Naive thymus-derived CD4-positive, alpha-beta T cell (primary cell): ENCODE measurements at regions not wholly inside any gene's neighbourhood (a gene's known extent, or its start where the extent isn't known, plus 50 kb on each side); places are given as distances from the start of the nearest gene placed in this dataset.
"Not testable (repeated sequence)": the region's sequence is repeated elsewhere in the genome, so short reads cannot be mapped to it uniquely, and the experiment has no call there.

ENCODE experiments used
- ATAC-seq: fragments of 150-1000 bp; cut with Tn5 transposase; 2 replicates; pipeline ENCODE4 v1.10.0; 2021; ENCODE audit warnings: mild to moderate bottlenecking, moderate library complexity
- CTCF ChIA-PET: fragments of 350-600 bp; sonication (Branson Sonifier 250); formaldehyde crosslinking; loops from one replicate; lab custom pipeline; 2021; ENCODE audit warnings: antibody characterized with exemption; lab: Charles Lee
- POLR2A ChIA-PET: fragments of 350-600 bp; sonication (Branson Sonifier 250); formaldehyde crosslinking; loops from one replicate; lab custom pipeline; 2021; ENCODE audit warnings: antibody characterized with exemption, inconsistent platforms; lab: Charles Lee
- DNase-seq, 9 donors: peaks; one replicate each; pipeline versions ENCODE4 v3.0.0 to v3.0.0-alpha.2; 2020 to 2022; ENCODE audit warnings: mixed read lengths in 1 of 9
- H3K27ac ChIP-seq: one replicate; pipeline ENCODE4 v1.7.0; 2013; ENCODE audit warnings: mild to moderate bottlenecking, low read depth, low read length, moderate library complexity
- H3K27me3 ChIP-seq, 2 donors: one replicate each; pipeline ENCODE4 v1.7.0; 2013; ENCODE audit warnings: low read length in 2 of 2, mild to moderate bottlenecking in 2 of 2, moderate library complexity in 2 of 2; ENCODE audit not compliant: control insufficient read depth in 2 of 2, insufficient read depth in 2 of 2
- H3K36me3 ChIP-seq, 3 experiments: 1 replicate in 2 of 3; 2 replicates in 1 of 3; pipeline ENCODE4 v1.7.0; 2013; ENCODE audit warnings: low read length in 3 of 3, mild to moderate bottlenecking in 3 of 3, moderate library complexity in 1 of 3; ENCODE audit not compliant: insufficient read depth in 3 of 3, control insufficient read depth in 2 of 3
- H3K4me1 ChIP-seq, 2 donors: one replicate each; pipeline ENCODE4 v1.7.0; 2013; ENCODE audit warnings: low read length in 2 of 2, mild to moderate bottlenecking in 2 of 2, moderate library complexity in 1 of 2; ENCODE audit not compliant: control insufficient read depth in 2 of 2, insufficient read depth in 2 of 2
- H3K4me3 ChIP-seq: 2 replicates; pipeline ENCODE4 v1.7.0; 2013; ENCODE audit warnings: mild to moderate bottlenecking, low read length
- H3K9me3 ChIP-seq, 3 experiments: 1 replicate in 2 of 3; 2 replicates in 1 of 3; pipeline ENCODE4 v1.7.0; 2013; ENCODE audit warnings: low read length in 3 of 3; ENCODE audit not compliant: control insufficient read depth in 2 of 3
- H3K27ac Mint-ChIP-seq, 9 donors: one replicate each; pipeline ENCODE4 v1.8.0; 2020 to 2022; ENCODE audit warnings: mixed read lengths in 9 of 9, mild to moderate bottlenecking in 8 of 9, moderate library complexity in 5 of 9, inconsistent platforms in 2 of 9
- H3K27me3 Mint-ChIP-seq, 5 donors: one replicate each; pipeline ENCODE4 v1.8.0; 2021 to 2022; ENCODE audit warnings: mixed read lengths in 5 of 5, mild to moderate bottlenecking in 1 of 5
- H3K36me3 Mint-ChIP-seq, 5 donors: one replicate each; pipeline ENCODE4 v1.8.0; 2020 to 2022; ENCODE audit warnings: mixed read lengths in 5 of 5, mild to moderate bottlenecking in 3 of 5, inconsistent platforms in 1 of 5
- H3K4me1 Mint-ChIP-seq, 7 donors: one replicate each; pipeline ENCODE4 v1.8.0; 2020 to 2022; ENCODE audit warnings: mixed read lengths in 7 of 7, mild to moderate bottlenecking in 3 of 7, inconsistent platforms in 1 of 7
- H3K4me3 Mint-ChIP-seq, 10 donors: one replicate each; pipeline ENCODE4 v1.8.0; 2020 to 2022; ENCODE audit warnings: mild to moderate bottlenecking in 10 of 10, mixed read lengths in 10 of 10, moderate library complexity in 6 of 10, inconsistent platforms in 2 of 10
- H3K9me3 Mint-ChIP-seq, 11 donors: one replicate each; pipeline ENCODE4 v1.8.0; 2020 to 2022; ENCODE audit warnings: mixed read lengths in 11 of 11, mild to moderate bottlenecking in 4 of 11, inconsistent platforms in 1 of 11, moderate library complexity in 1 of 11
- intact Hi-C, 2 donors: fragments of 100-400 bp; cut with micrococcal nuclease; formaldehyde crosslinking; loops; one replicate each; pipeline ENCODE4 v1.15.1; 2023

DNA sequence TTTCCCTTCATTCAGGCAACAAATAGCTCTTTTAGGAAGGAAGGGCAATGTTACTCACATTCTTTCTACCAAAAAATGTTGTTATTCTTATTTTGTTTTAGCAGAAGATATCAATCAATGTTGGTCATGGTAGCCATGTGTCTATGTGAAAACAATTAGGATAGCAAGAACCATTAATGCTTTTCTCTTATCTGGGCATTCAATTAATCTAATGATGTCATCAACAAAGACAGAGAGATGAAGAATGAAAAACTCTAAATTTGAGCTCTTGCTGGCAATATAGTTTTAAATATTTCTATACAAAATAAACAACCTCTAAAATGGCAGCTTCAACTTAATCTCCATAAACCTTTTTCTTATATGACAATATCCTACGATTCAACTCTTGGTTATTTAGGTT is 353.7 kb upstream of the ANKRD30A start:
- Histone ChIP-seq H3K27me3 (no peaks in the 10 kb centered on the region), H3K27ac (no peak overlapping the region), H3K36me3 (no peaks in the 10 kb centered on the region), H3K4me1 (no peaks in the 10 kb centered on the region), H3K9me3 (no peaks in the 10 kb centered on the region), H3K4me3 (no peak overlapping the region)
- H3K27me3 Mint-ChIP-seq, result no peaks in the 10 kb centered on the region
- CTCF ChIA-PET, result no interaction called here
- H3K4me1 Mint-ChIP-seq, result no peaks in the 10 kb centered on the region
- ATAC-seq (no peak), DNase-seq (no peak)
- H3K27ac Mint-ChIP-seq, result no peak overlapping the region
- H3K4me3 Mint-ChIP-seq, result no peak overlapping the region
- POLR2A ChIA-PET, result no interaction called here
- H3K36me3 Mint-ChIP-seq, result no peaks in the 10 kb centered on the region
- peaks cover 0 to 13% (median 3%) of the 10 kb centered on the region in 11 donors for H3K9me3 Mint-ChIP-seq
- intact Hi-C loops, result no loop called here

DNA sequence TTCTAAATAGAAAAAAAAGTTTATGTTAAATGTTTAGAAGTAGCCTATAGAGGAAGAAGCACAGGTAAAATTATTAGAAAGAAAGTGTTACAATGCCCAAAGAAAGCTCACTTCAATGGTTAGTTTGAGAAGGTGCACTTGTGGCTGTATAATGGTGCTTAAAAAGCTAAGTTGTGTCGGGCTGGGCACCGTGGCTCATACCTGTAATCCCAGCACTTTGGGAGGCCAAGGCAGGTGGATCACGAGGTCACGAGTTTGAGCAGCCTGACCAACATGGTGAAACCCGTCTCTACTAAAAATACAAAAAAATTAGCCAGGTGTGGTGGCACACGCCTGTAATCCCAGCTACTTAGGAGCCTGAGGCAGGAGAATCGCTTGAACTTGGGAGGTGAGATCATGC is 355.7 kb upstream of the ANKRD30A start:
- H3K27ac Mint-ChIP-seq, H3K4me3 Mint-ChIP-seq, H3K36me3 Mint-ChIP-seq, intact Hi-C loops, H3K27me3 Mint-ChIP-seq, H3K9me3 ChIP-seq, H3K4me3 ChIP-seq, DNase-seq, ATAC-seq, H3K27ac ChIP-seq, H3K4me1 Mint-ChIP-seq, POLR2A ChIA-PET, H3K36me3 ChIP-seq, H3K27me3 ChIP-seq, CTCF ChIA-PET, H3K4me1 ChIP-seq: not testable (repeated sequence)
- H3K9me3 Mint-ChIP-seq, result peaks cover 0 to 10% (median 3%) of the 10 kb centered on the region in 11 donors

DNA sequence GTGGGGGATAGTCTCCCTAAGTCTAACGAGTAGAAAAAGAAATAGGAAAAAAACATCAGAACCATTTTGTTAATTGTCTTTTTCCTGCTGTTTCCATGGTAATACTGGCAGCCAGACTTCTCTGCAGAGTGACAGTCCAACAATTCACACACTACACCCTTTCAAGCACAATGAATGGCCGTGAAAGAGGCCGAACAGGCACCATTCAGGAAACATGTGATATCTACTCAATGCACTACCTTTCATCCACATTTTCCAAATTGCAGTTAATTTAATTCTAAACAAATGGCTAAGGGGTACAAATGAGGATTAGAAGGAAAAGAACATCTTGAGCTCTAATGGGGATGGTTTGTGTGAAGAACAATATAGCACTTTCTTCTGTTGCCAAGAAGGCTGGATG is 358.5 kb upstream of the ANKRD30A start:
- ChIA-PET CTCF (no interaction called here), POLR2A (no interaction called here)
- DNase-seq (no peak), ATAC-seq (no peak)
- Histone ChIP-seq H3K4me1 (no peaks in the 10 kb centered on the region), H3K4me3 (no peak overlapping the region), H3K27ac (no peak overlapping the region), H3K27me3 (no peaks in the 10 kb centered on the region), H3K9me3 (no peaks in the 10 kb centered on the region), H3K36me3 (no peaks in the 10 kb centered on the region)
- intact Hi-C loops, result no loop called here
- Mint-ChIP-seq H3K27ac (no peak overlapping the region), H3K4me1 (no peaks in the 10 kb centered on the region), H3K36me3 (no peaks in the 10 kb centered on the region), H3K9me3 (peaks cover 0 to 9% (median 2%) of the 10 kb centered on the region in 11 donors), H3K4me3 (no peak overlapping the region), H3K27me3 (no peaks in the 10 kb centered on the region)

DNA sequence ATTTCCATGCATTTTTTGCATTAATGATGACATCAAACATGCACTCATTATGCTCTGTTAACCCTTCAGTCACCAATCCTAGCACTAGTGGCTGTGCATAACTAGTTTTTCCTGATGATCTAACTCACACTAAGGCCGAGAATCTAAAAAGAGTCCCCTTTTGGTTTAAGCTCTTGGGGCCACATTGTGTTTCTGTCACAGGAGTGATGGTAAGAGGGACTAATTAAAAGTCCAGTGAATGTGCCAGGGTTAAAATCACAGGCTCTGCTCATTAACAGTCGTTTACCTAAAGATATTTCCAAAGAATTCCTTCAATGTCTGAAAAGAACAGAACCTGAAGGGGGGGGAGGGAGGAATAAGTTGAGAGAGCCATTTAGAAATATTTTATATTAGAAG is 359.0 kb upstream of the ANKRD30A start:
- Mint-ChIP-seq H3K27ac (no peak overlapping the region), H3K4me3 (no peak overlapping the region), H3K36me3 (no peaks in the 10 kb centered on the region), H3K27me3 (no peaks in the 10 kb centered on the region), H3K9me3 (peaks cover 0 to 5% (median 1%) of the 10 kb centered on the region in 11 donors), H3K4me1 (no peaks in the 10 kb centered on the region)
- H3K9me3 ChIP-seq, result no peaks in the 10 kb centered on the region
- intact Hi-C loops, result no loop called here
- no peaks in the 10 kb centered on the region for H3K27me3 ChIP-seq
- ChIA-PET POLR2A (no interaction called here), CTCF (no interaction called here)
- no peak for DNase-seq
- ATAC-seq, result no peak
- no peaks in the 10 kb centered on the region for H3K36me3 ChIP-seq
- no peak overlapping the region for H3K27ac ChIP-seq
- H3K4me3 ChIP-seq, result no peak overlapping the region
- no peaks in the 10 kb centered on the region for H3K4me1 ChIP-seq

DNA sequence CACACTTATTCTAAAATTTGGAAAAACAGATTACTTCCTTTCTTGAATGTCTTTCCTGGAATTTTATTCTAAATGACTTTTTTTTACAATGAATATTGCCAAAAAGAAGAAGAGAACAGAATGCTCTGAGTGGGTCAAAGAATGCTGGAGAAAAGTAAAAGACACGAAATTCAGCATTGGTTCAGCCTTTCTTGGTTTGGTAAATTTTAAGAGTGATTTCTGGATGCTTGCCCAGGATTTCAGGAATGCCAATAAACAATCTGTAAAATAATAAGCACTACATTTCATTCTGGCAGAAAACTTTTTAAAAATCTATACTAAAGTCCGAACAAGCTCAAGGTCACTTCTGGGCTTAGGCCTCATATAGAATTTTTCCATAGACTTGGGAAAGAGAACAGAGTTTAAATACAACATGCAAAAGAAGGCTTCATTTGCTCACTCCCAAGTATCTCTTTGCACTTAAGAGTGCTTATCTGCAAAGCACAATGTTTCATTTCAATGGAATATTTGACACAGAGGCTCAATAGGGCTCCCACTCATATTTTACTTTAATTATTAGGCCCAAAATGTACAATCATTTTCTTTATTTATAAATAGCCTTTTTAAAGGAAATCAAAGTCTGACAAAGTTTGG is 359.5 kb upstream of the ANKRD30A start:
- Mint-ChIP-seq H3K4me1 (no peaks in the 10 kb centered on the region), H3K27me3 (no peaks in the 10 kb centered on the region), H3K27ac (no peak overlapping the region), H3K9me3 (peaks cover 0 to 5% (median under 1%) of the 10 kb centered on the region in 11 donors), H3K4me3 (no peak overlapping the region), H3K36me3 (no peaks in the 10 kb centered on the region)
- no peak overlapping the region for H3K27ac ChIP-seq
- H3K4me3 ChIP-seq, result no peak overlapping the region
- CTCF ChIA-PET, result no interaction called here
- DNase-seq, result no peak
- H3K9me3 ChIP-seq, result no peaks in the 10 kb centered on the region
- H3K4me1 ChIP-seq, result no peaks in the 10 kb centered on the region
- ATAC-seq, result no peak
- no peaks in the 10 kb centered on the region for H3K27me3 ChIP-seq
- intact Hi-C loops, result no loop called here
- POLR2A ChIA-PET, result no interaction called here
- no peaks in the 10 kb centered on the region for H3K36me3 ChIP-seq

DNA sequence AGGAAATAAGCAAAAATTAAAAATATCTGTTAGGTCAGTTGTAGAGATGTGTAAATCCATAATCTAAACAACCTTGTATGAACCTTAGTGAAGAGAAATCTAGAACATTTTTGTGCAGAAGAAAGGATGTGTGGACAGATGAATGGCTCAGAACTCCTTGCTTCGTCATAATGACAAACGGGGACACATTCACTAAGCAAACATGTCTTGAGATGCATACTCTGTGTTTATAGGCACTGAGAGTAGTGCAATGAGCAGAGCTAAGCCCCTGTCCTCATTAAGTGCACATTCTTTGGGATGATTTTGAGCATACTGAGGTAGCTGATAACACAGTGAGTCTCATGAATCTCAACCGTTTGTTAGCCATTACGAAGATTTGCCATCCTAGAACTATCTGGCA is 360.6 kb upstream of the ANKRD30A start:
- H3K9me3 Mint-ChIP-seq, result peaks cover 0 to 9% (median 1%) of the 10 kb centered on the region in 11 donors
- Histone ChIP-seq H3K4me3 (no peak overlapping the region), H3K9me3 (no peaks in the 10 kb centered on the region), H3K27ac (no peak overlapping the region), H3K4me1 (no peaks in the 10 kb centered on the region), H3K36me3 (no peaks in the 10 kb centered on the region), H3K27me3 (no peaks in the 10 kb centered on the region)
- POLR2A ChIA-PET, result no interaction called here
- H3K27ac Mint-ChIP-seq, result no peak overlapping the region
- intact Hi-C loops, result no loop called here
- no peak overlapping the region for H3K4me3 Mint-ChIP-seq
- no peaks in the 10 kb centered on the region for H3K36me3 Mint-ChIP-seq
- DNase-seq (no peak), ATAC-seq (no peak)
- H3K4me1 Mint-ChIP-seq, result no peaks in the 10 kb centered on the region
- no peaks in the 10 kb centered on the region for H3K27me3 Mint-ChIP-seq
- CTCF ChIA-PET, result no interaction called here

DNA sequence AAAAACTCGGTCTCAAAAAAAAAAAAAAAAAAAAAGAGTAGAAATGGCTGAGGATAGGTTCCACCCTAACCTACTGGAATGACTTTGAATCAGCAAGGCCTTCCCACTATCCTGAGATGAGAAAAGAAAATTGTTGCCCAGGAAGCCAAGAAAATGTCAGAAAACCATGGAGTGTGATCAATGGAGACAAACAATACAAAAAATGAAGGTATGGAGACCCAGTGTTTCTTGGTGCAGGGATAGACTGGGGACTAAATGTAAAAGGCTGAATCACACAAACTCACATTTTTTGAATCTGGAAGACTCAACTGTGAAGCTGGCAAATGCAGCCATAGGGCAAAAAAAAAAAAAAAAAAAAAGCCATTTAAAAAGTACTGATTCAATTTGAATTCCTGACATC is 364.3 kb upstream of the ANKRD30A start:
- H3K4me3 Mint-ChIP-seq, result no peak overlapping the region
- intact Hi-C loops, result no loop called here
- no peak overlapping the region for H3K27ac Mint-ChIP-seq
- Histone ChIP-seq H3K9me3 (no peaks in the 10 kb centered on the region), H3K36me3 (no peaks in the 10 kb centered on the region), H3K27ac (no peak overlapping the region), H3K27me3 (no peaks in the 10 kb centered on the region), H3K4me3 (no peak overlapping the region), H3K4me1 (no peaks in the 10 kb centered on the region)
- DNase-seq, result no peak
- ChIA-PET POLR2A (no interaction called here), CTCF (interaction anchor here (0.8 kb wide), 1 partner anchor 1012 kb away, joined by 3 read pairs; no protein-coding TSS in a partner anchor)
- no peaks in the 10 kb centered on the region for H3K27me3 Mint-ChIP-seq
- H3K36me3 Mint-ChIP-seq, result no peaks in the 10 kb centered on the region
- ATAC-seq, result no peak
- H3K9me3 Mint-ChIP-seq, result peaks cover 0 to 5% (median 0%) of the 10 kb centered on the region in 11 donors
- H3K4me1 Mint-ChIP-seq, result no peaks in the 10 kb centered on the region
